Heart left ventricle (tissue), 16 donors: ENCODE measurements at regions not wholly inside any gene's neighbourhood (a gene's known extent, or its start where the extent isn't known, plus 50 kb on each side); places are given as distances from the start of the nearest gene placed in this dataset.

Experiments used
- ATAC-seq, 4 donors: fragments of 200-7000 bp; cut with Tn5 transposase; one replicate each; pipeline ENCODE4 v1.9.1; 2020 to 2022; ENCODE audit warnings: moderate library complexity in 4 of 4, mild to moderate bottlenecking in 3 of 4, moderate number of reproducible peaks in 1 of 4
- DNase-seq, 5 donors: peaks; one replicate each; pipeline ENCODE4 v3.0.0-alpha.2; 2020
- H3K27ac ChIP-seq, 12 donors: fragments of 200-600 bp; sonication (generic) in 4 of 12; one replicate each; pipeline versions ENCODE4 v1.5.0 to v1.8.0; 2016 to 2022; ENCODE audit warnings: mild to moderate bottlenecking in 2 of 12
- H3K27me3 ChIP-seq, 9 donors: fragments of 200-600 bp; sonication (generic) in 2 of 9; one replicate each; pipeline versions ENCODE4 v1.5.1 to v1.8.0; 2016 to 2022; ENCODE audit warnings: mild to moderate bottlenecking in 3 of 9
- H3K36me3 ChIP-seq, 9 donors: fragments of 200-600 bp; sonication (generic) in 2 of 9; one replicate each; pipeline versions ENCODE4 v1.5.0 to v1.8.0; 2018 to 2022; ENCODE audit warnings: mild to moderate bottlenecking in 2 of 9
- H3K4me1 ChIP-seq, 12 donors: fragments of 200-600 bp; sonication (generic) in 4 of 12; one replicate each; pipeline versions ENCODE4 v1.5.0 to v1.8.0; 2016 to 2022; ENCODE audit warnings: mild to moderate bottlenecking in 3 of 12
- H3K4me3 ChIP-seq, 12 donors: fragments of 200-600 bp; sonication (generic) in 4 of 12; one replicate each; pipeline versions ENCODE4 v1.5.0 to v1.8.0; 2017 to 2022; ENCODE audit warnings: mild to moderate bottlenecking in 9 of 12, moderate library complexity in 4 of 12
- H3K9me3 ChIP-seq, 12 donors: fragments of 200-600 bp; sonication (generic) in 4 of 12; one replicate each; pipeline versions ENCODE4 v1.5.0 to v1.8.0; 2016 to 2022; ENCODE audit warnings: mild to moderate bottlenecking in 1 of 12
- POLR2A ChIP-seq, 2 donors: fragments of 450-650 bp; IDR thresholded peaks; one replicate each; pipeline ENCODE4 v1.6.1; 2017; ENCODE audit warnings: antibody characterized with exemption in 2 of 2, mild to moderate bottlenecking in 2 of 2, moderate library complexity in 2 of 2
- WGBS, 4 donors: extraction: QIAGEN DNeasy Blood & Tissue Kit in 2 of 4; methylation state at CpG; one replicate each; pipeline versions ENCODE4 v1.1.5 to v1.1.7; 2013 to 2018; 5-methylcytosine and 5-hydroxymethylcytosine counted together
- intact Hi-C, 10 donors: fragments of 100-400 bp; cut with DNase I; formaldehyde crosslinking; loops; one replicate each; pipeline versions ENCODE4 v1.11.1 to v1.14.2; 2022
- TF ChIP-seq, protein P1 (sequence below), 12 donors: fragments of 200-600 bp; sonication (generic) in 4 of 12; IDR thresholded peaks; one replicate each; pipeline versions ENCODE4 v1.5.0 to v1.8.0; 2018 to 2022; ENCODE audit warnings: antibody characterized with exemption in 12 of 12, mild to moderate bottlenecking in 5 of 12
- donor health status: ischemic (EF 13 %, LVEDD 7.1; RV severe dilation, severe dysfunction).
- donor health status: healthy with polysubstance abuse.
- donor health status: DM: no; HTN: yes; CAD: no.
- donor health status: DM: no; HTN: no; CAD: no.
- donor health status: ischemic (EF 25% LVEDD 6.9; RV normal size, moderate dysfunction).
- donor health status: ischemic (EF 25% LVEDD 5.7; RV mildly dilated, moderate dysfunction).
- donor health status: healthy.
- donor health status: DM: yes; HTN: yes; CAD: no.
- donor health status: ischemic (EF 35%, LVEDD 5.7; RV mildly dilated, moderate dysfunction).
- donor health status: nonischemic (EF 11% LVEDD 7.7; RV severe dilation, severe dysfunction).
- donor health status: DM: yes; HTN: yes; CAD: no.
- donor health status: PGD.
- donor health status: ischemic (EF 29% LVEDD 5.4; RV normal size, mild dysfunction).
- donor health status: nonischemic (EF 23%, LVEDD 6.1; RV moderate dilation, normal function).

- peaks cover 0 to 4% (median 0%) of the 10 kb centered on the region in 12 donors for H3K9me3 ChIP-seq
- H3K27ac ChIP-seq = no peak overlapping the region
- intact Hi-C loops = no loop called here
- no peaks in the 10 kb centered on the region for H3K36me3 ChIP-seq
- DNase-seq (no peak), ATAC-seq (no peak)
- no peak for TF ChIP-seq POLR2A (IDR thresholded peaks at IDR 0.05)
- TF ChIP-seq, protein P1, sequence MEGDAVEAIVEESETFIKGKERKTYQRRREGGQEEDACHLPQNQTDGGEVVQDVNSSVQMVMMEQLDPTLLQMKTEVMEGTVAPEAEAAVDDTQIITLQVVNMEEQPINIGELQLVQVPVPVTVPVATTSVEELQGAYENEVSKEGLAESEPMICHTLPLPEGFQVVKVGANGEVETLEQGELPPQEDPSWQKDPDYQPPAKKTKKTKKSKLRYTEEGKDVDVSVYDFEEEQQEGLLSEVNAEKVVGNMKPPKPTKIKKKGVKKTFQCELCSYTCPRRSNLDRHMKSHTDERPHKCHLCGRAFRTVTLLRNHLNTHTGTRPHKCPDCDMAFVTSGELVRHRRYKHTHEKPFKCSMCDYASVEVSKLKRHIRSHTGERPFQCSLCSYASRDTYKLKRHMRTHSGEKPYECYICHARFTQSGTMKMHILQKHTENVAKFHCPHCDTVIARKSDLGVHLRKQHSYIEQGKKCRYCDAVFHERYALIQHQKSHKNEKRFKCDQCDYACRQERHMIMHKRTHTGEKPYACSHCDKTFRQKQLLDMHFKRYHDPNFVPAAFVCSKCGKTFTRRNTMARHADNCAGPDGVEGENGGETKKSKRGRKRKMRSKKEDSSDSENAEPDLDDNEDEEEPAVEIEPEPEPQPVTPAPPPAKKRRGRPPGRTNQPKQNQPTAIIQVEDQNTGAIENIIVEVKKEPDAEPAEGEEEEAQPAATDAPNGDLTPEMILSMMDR (IDR thresholded peaks at IDR 0.05) = no peak
- WGBS, 4 donors = 58 to 82% (median 76%) methylated on average over 3 of the region's 3 CpGs
- H3K4me1 ChIP-seq = no peaks in the 10 kb centered on the region
- no peaks in the 10 kb centered on the region for H3K27me3 ChIP-seq
- H3K4me3 ChIP-seq = no peak overlapping the region
Measured at GRCh38 chr1:79667848-79668696, 661.5 kb upstream of the ADGRL4 start.

- Histone ChIP-seq H3K9me3 (peaks cover 0 to 4% (median 0%) of the 10 kb centered on the region in 12 donors), H3K27me3 (no peaks in the 10 kb centered on the region), H3K4me1 (no peaks in the 10 kb centered on the region), H3K4me3 (no peak overlapping the region), H3K27ac (no peak overlapping the region), H3K36me3 (no peaks in the 10 kb centered on the region)
- no peak for TF ChIP-seq POLR2A (IDR thresholded peaks at IDR 0.05)
- TF ChIP-seq, protein P1 (IDR thresholded peaks at IDR 0.05) = no peak
- no peak for ATAC-seq
- intact Hi-C loops = no loop called here
- no peak for DNase-seq
- WGBS, 4 donors = 91 to 95% (median 93%) methylated on average over 2 of the region's 2 CpGs
Measured at GRCh38 chr1:79667166-79667565, 660.6 kb upstream of the ADGRL4 start.

GRCh38 chr1:79663916-79664315 is 657.4 kb upstream of the ADGRL4 start:
- WGBS, 4 donors = 51 to 63% (median 57%) methylated on average over 2 of the region's 2 CpGs
- H3K27me3 ChIP-seq = no peaks in the 10 kb centered on the region

DNA sequence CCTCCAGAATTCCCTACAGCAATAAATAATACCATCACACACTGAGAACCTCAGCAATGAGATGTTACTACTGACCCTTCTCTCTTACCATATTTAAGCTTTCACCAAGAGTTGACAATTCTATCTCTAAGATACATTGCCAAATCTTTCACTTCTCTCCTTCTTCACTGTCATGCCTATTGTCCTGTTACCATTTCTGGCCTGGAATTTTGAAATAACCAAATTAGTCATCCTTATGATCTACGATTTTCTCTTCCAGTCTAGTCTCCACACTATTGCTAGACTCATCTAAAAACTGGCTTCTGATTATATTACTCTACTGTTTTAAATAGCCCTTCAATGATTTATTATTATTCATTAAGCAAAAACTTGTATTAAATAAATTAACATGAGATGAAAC is 656.1 kb upstream of the ADGRL4 start:
- no peaks in the 10 kb centered on the region for H3K27me3 ChIP-seq
- no peaks in the 10 kb centered on the region for H3K36me3 ChIP-seq
- no peak for TF ChIP-seq POLR2A (IDR thresholded peaks at IDR 0.05)
- TF ChIP-seq, protein P1 (IDR thresholded peaks at IDR 0.05) = no peak
- ATAC-seq = no peak
- intact Hi-C loops = no loop called here
- H3K4me3 ChIP-seq = no peak overlapping the region
- no peaks in the 10 kb centered on the region for H3K4me1 ChIP-seq
- no peak for DNase-seq
- WGBS, 4 donors = 57 to 64% (median 61%) methylated on average over 1 of the region's 1 CpG
- no peak overlapping the region for H3K27ac ChIP-seq
- H3K9me3 ChIP-seq = peaks cover 0 to 4% (median 0%) of the 10 kb centered on the region in 12 donors

More at GRCh38 chr1:79663916-79664315, 657.4 kb upstream of the ADGRL4 start:
- DNase-seq (no peak), ATAC-seq (no peak)
- Histone ChIP-seq H3K36me3 (no peaks in the 10 kb centered on the region), H3K4me1 (no peaks in the 10 kb centered on the region), H3K4me3 (no peak overlapping the region), H3K9me3 (peaks cover 0 to 4% (median 0%) of the 10 kb centered on the region in 12 donors), H3K27ac (no peak overlapping the region)
- TF ChIP-seq, protein P1 (IDR thresholded peaks at IDR 0.05) = no peak
- intact Hi-C loops = no loop called here
